H1 (cell line): ENCODE measurements at regions not wholly inside any gene's neighbourhood (a gene's known extent, or its start where the extent isn't known, plus 50 kb on each side); places are given as distances from the start of the nearest gene placed in this dataset.

ENCODE experiments used
- CTCF ChIA-PET: fragments of 300-600 bp; sonication (Branson Sonifier 250); formaldehyde crosslinking; loops from one replicate; lab custom pipeline; 2021; ENCODE audit not compliant: partially characterized antibody; lab: Charles Lee
- POLR2A ChIA-PET: fragments of 300-600 bp; sonication (Branson Sonifier 250); formaldehyde crosslinking; loops from one replicate; lab custom pipeline; 2021; ENCODE audit warnings: inconsistent platforms; ENCODE audit not compliant: partially characterized antibody; lab: Charles Lee
- DNase-seq, 2 experiments: peaks; one replicate each; pipeline versions ENCODE4 v3.0.0 to v3.0.0-alpha.2; 2010 to 2022; ENCODE audit warnings: low spot score in 2 of 2, low read depth in 1 of 2, mixed read lengths in 1 of 2
- FAIRE-seq: peaks from 2 replicates; lab custom pipeline; 2011; peaks lifted over from hg19 to GRCh38; lab: Jason Lieb, UNC
- H2AFZ ChIP-seq: 2 replicates; pipeline ENCODE4 v1.8.1; 2012; ENCODE audit warnings: low read length, inconsistent platforms
- H2AK5ac ChIP-seq: 2 replicates; pipeline ENCODE4 v1.6.1; 2013; ENCODE audit warnings: low read depth, low read length
- H2BK120ac ChIP-seq: replicated peaks from 2 replicates; pipeline ENCODE3; 2013; ENCODE audit warnings: low read depth, low read length, inconsistent platforms
- H2BK12ac ChIP-seq: 2 replicates; pipeline ENCODE4 v1.6.1; 2013; ENCODE audit warnings: low read depth, low read length
- H2BK15ac ChIP-seq: 2 replicates; pipeline ENCODE4 v1.6.1; 2013; ENCODE audit warnings: low read length
- H2BK20ac ChIP-seq: 2 replicates; pipeline ENCODE4 v1.6.1; 2013; ENCODE audit warnings: low read length
- H2BK5ac ChIP-seq: 2 replicates; pipeline ENCODE4 v1.6.1; 2013; ENCODE audit warnings: low read depth, low read length
- H3K14ac ChIP-seq: 2 replicates; pipeline ENCODE4 v1.6.1; 2013; ENCODE audit warnings: inconsistent platforms; ENCODE audit not compliant: insufficient read length
- H3K18ac ChIP-seq: 2 replicates; pipeline ENCODE4 v1.6.1; 2013; ENCODE audit warnings: low read length; ENCODE audit errors: extremely low read depth
- H3K23ac ChIP-seq: 2 replicates; pipeline ENCODE4 v1.6.1; 2013; ENCODE audit warnings: inconsistent platforms; ENCODE audit not compliant: insufficient read length
- H3K23me2 ChIP-seq: 2 replicates; pipeline ENCODE4 v1.6.1; 2013; ENCODE audit warnings: low read depth, low read length
- H3K27ac ChIP-seq: 2 replicates; pipeline ENCODE4 v1.6.1; 2011; ENCODE audit warnings: low read depth, low read length, inconsistent platforms
- H3K27me3 ChIP-seq, 4 experiments: replicated peaks in 1 of 4; 1 replicate in 1 of 4; 2 replicates in 3 of 4; pipeline versions ENCODE4 v1.6.1 to v1.8.1; 2011 to 2013; ENCODE audit warnings: low read length in 3 of 4, mild to moderate bottlenecking in 3 of 4, inconsistent platforms in 2 of 4, mixed read lengths in 2 of 4, moderate library complexity in 1 of 4; ENCODE audit not compliant: control insufficient read depth in 3 of 4, insufficient read depth in 3 of 4; ENCODE audit errors: extremely low read depth in 1 of 4
- H3K36me3 ChIP-seq, 4 experiments: 2 replicates each; pipeline versions ENCODE4 v1.6.1 to v1.8.1; 2011 to 2013; ENCODE audit warnings: mild to moderate bottlenecking in 4 of 4, low read length in 3 of 4, moderate library complexity in 2 of 4, control low read depth in 1 of 4, inconsistent platforms in 1 of 4; ENCODE audit not compliant: insufficient read depth in 4 of 4, control insufficient read depth in 2 of 4
- H3K4ac ChIP-seq: replicated peaks from 2 replicates; pipeline ENCODE3; 2013; ENCODE audit warnings: low read length, low read depth, mixed read lengths, inconsistent platforms; ENCODE audit not compliant: insufficient read length
- H3K4me1 ChIP-seq, 4 experiments: replicated peaks in 1 of 4; 1 replicate in 1 of 4; 2 replicates in 3 of 4; pipeline versions ENCODE4 v1.6.1 to v1.8.1; 2011 to 2013; ENCODE audit warnings: low read length in 3 of 4, inconsistent platforms in 2 of 4, mixed read lengths in 1 of 4; ENCODE audit not compliant: insufficient read depth in 4 of 4, control insufficient read depth in 3 of 4
- H3K4me2 ChIP-seq, 2 experiments: 2 replicates each; pipeline versions ENCODE4 v1.6.1 to v1.8.1; 2011 to 2013; ENCODE audit warnings: low read depth in 2 of 2, low read length in 2 of 2, control low read depth in 1 of 2, inconsistent platforms in 1 of 2, mild to moderate bottlenecking in 1 of 2; ENCODE audit not compliant: insufficient read depth in 1 of 2
- H3K4me3 ChIP-seq, 4 experiments: fragments of 200-600, 300-600 bp in 1 of 4; sonication (generic), shearing (Covaris generic), sonication (Bioruptor Twin) in 1 of 4; 2 replicates each; pipeline versions ENCODE4 v1.5.1 to v1.8.1; 2011 to 2016; ENCODE audit warnings: low read length in 4 of 4, low read depth in 3 of 4, control low read depth in 2 of 4, inconsistent platforms in 2 of 4, mild to moderate bottlenecking in 2 of 4, mixed read lengths in 1 of 4, moderate library complexity in 1 of 4; ENCODE audit not compliant: insufficient read depth in 2 of 4; ENCODE audit errors: extremely low read depth in 1 of 4
- H3K56ac ChIP-seq: replicated peaks from 2 replicates; pipeline ENCODE3; 2013; ENCODE audit warnings: low read depth, mild to moderate bottlenecking, mixed read lengths, low read length, inconsistent platforms; ENCODE audit not compliant: insufficient read length
- H3K79me1 ChIP-seq: 2 replicates; pipeline ENCODE4 v1.6.1; 2013; ENCODE audit warnings: low read depth, low read length, control low read depth
- H3K79me2 ChIP-seq, 2 experiments: 2 replicates each; pipeline versions ENCODE4 v1.6.1 to v1.8.1; 2012 to 2013; ENCODE audit warnings: low read length in 2 of 2, mild to moderate bottlenecking in 2 of 2, inconsistent platforms in 1 of 2; ENCODE audit not compliant: insufficient read depth in 2 of 2, control insufficient read depth in 1 of 2
- H3K9ac ChIP-seq, 4 experiments: replicated peaks in 1 of 4; 1 replicate in 1 of 4; 2 replicates in 3 of 4; pipeline versions ENCODE4 v1.6.1 to v1.8.1; 2011 to 2013; ENCODE audit warnings: low read depth in 3 of 4, low read length in 3 of 4, control low read depth in 2 of 4, mild to moderate bottlenecking in 2 of 4, moderate library complexity in 2 of 4, inconsistent platforms in 1 of 4; ENCODE audit errors: extremely low read depth in 1 of 4
- H3K9me3 ChIP-seq, 2 experiments: 2 replicates each; pipeline versions ENCODE4 v1.6.1 to v1.8.1; 2012 to 2013; ENCODE audit warnings: mild to moderate bottlenecking in 2 of 2, moderate library complexity in 2 of 2, control low read depth in 1 of 2, inconsistent platforms in 1 of 2, low read depth in 1 of 2, low read length in 1 of 2, mixed read lengths in 1 of 2; ENCODE audit not compliant: insufficient read depth in 2 of 2
- H4K20me1 ChIP-seq, 2 experiments: replicated peaks in 1 of 2; 2 replicates each; pipeline versions ENCODE3 to v1.8.1; 2011 to 2013; ENCODE audit warnings: inconsistent platforms in 2 of 2, low read length in 2 of 2, mild to moderate bottlenecking in 1 of 2; ENCODE audit not compliant: insufficient read depth in 2 of 2, control insufficient read depth in 1 of 2
- H4K5ac ChIP-seq: 2 replicates; pipeline ENCODE4 v1.6.1; 2013; ENCODE audit warnings: low read length, low read depth, mixed read lengths, inconsistent platforms; ENCODE audit not compliant: insufficient read length
- H4K8ac ChIP-seq: 2 replicates; pipeline ENCODE4 v1.8.0; 2013; ENCODE audit warnings: mild to moderate bottlenecking, moderate library complexity, low read length, inconsistent platforms; ENCODE audit not compliant: insufficient read depth; ENCODE audit errors: extremely low read depth
- H4K91ac ChIP-seq: replicated peaks from 2 replicates; pipeline ENCODE3; 2013; ENCODE audit warnings: low read length, mixed read lengths, inconsistent platforms; ENCODE audit not compliant: insufficient read length
- GABPA ChIP-seq: IDR thresholded peaks from 2 replicates; pipeline ENCODE4 v1.6.1; 2011; ENCODE audit warnings: mild to moderate bottlenecking, low read length, moderate library complexity, borderline replicate concordance; ENCODE audit not compliant: insufficient read depth
- POU5F1 ChIP-seq: IDR thresholded peaks from 2 replicates; pipeline ENCODE4 v1.6.1; 2011; ENCODE audit warnings: low read depth, mild to moderate bottlenecking, low read length, moderate library complexity
- SP4 ChIP-seq: IDR thresholded peaks from 2 replicates; pipeline ENCODE4 v1.6.1; 2012; ENCODE audit warnings: low read length, inconsistent platforms
- TEAD4 ChIP-seq: IDR thresholded peaks from 2 replicates; pipeline ENCODE4 v1.6.1; 2012; ENCODE audit warnings: low read depth, low read length, inconsistent platforms, mixed read lengths
- WGBS, 2 experiments: shearing (Covaris generic) in 1 of 2; methylation state at CpG; one replicate each; pipeline versions ENCODE4 v1.1.6 to v1.1.7; 2013 to 2015; ENCODE audit warnings: low lambda C conversion rate in 2 of 2, mixed read lengths in 2 of 2, inconsistent platforms in 1 of 2, low coverage in 1 of 2, missing lambda C conversion rate in 1 of 2; ENCODE audit not compliant: insufficient replicate concordance in 2 of 2, insufficient coverage in 1 of 2, insufficient read length in 1 of 2; ENCODE audit errors: extremely low coverage in 1 of 2, missing lambda C conversion rate in 1 of 2; 5-methylcytosine and 5-hydroxymethylcytosine counted together

GRCh38 chr14:43786066-43786762 is 720.9 kb downstream of the FSCB start:
- Histone ChIP-seq H3K4me3 (no peak overlapping the region), H2BK5ac (no peak overlapping the region), H2BK15ac (no peak overlapping the region), H4K8ac (peak overlapping the region; percentile 74), H4K20me1 (no peaks in the 10 kb centered on the region), H2AK5ac (no peak overlapping the region), H3K23me2 (no peaks in the 10 kb centered on the region), H2BK12ac (no peak overlapping the region), H2AFZ (0 out of 2 replicates have a peak overlapping the region, but pooled peaks have one; percentile 29), H3K79me2 (no peaks in the 10 kb centered on the region), H3K9me3 (no peaks in the 10 kb centered on the region), H3K14ac (no peak overlapping the region), H3K36me3 (no peaks in the 10 kb centered on the region), H3K23ac (no peak overlapping the region), H2BK120ac (no peak overlapping the region), H4K91ac (no peak overlapping the region), H3K9ac (no peak overlapping the region)
- no peak for FAIRE-seq
- WGBS, 2 experiments, result 87% methylated on average over 13 of the region's 13 CpGs; no CpG with 5 or more reads in 1 of the 2 experiments
- POLR2A ChIA-PET, result no interaction called here
- TF ChIP-seq GABPA, result no peak
- TF ChIP-seq POU5F1, result no peak
- no peak for TF ChIP-seq SP4
- TF ChIP-seq TEAD4, result no peak
- TF ChIP-seq, all 59 proteins: peak for 0
- no peak overlapping the region for H3K27ac ChIP-seq
- no peaks in the 10 kb centered on the region; a peak in 1 of 7 replicates for H3K4me1 ChIP-seq
- no peak for DNase-seq
- CTCF ChIA-PET, result interaction anchor here (1.3 to 1.5 kb wide), 2 partner anchors 16 to 245 kb away, joined by 3 read pairs; no protein-coding TSS in a partner anchor
- H2BK20ac ChIP-seq, result no peak overlapping the region
- no peak overlapping the region for H3K18ac ChIP-seq
- H3K4ac ChIP-seq, result no peak overlapping the region
- no peak overlapping the region for H3K56ac ChIP-seq
- no peaks in the 10 kb centered on the region for H3K79me1 ChIP-seq
- H3K4me2 ChIP-seq, result no peak overlapping the region
- H3K27me3 ChIP-seq, result no peaks in the 10 kb centered on the region
- H4K5ac ChIP-seq, result no peak overlapping the region
